GM12873 (cell line): ENCODE measurements at regions not wholly inside any gene's neighbourhood (a gene's known extent, or its start where the extent isn't known, plus 50 kb on each side); places are given as distances from the start of the nearest gene placed in this dataset.

ENCODE experiments used
- CTCF ChIP-seq: IDR thresholded peaks from 2 replicates; pipeline ENCODE4 v1.5.1; 2012; ENCODE audit warnings: low read depth, mild to moderate bottlenecking, moderate library complexity, low read length, control low read depth; ENCODE audit not compliant: insufficient read depth; ENCODE audit errors: missing control alignments

- no peak for TF ChIP-seq CTCF
Measured at GRCh38 chr20:63095718-63096654, 89.2 kb upstream of the BHLHE23 start.

- TF ChIP-seq CTCF, result no peak
Measured at GRCh38 chr20:63094767-63095499, 88.2 kb upstream of the BHLHE23 start.

- no peak for TF ChIP-seq CTCF
Measured at GRCh38 chr20:63093966-63094766, 87.4 kb upstream of the BHLHE23 start.

- TF ChIP-seq CTCF, result no peak
Measured at GRCh38 chr20:63092660-63093215, 86.0 kb upstream of the BHLHE23 start.

- TF ChIP-seq CTCF, result no peak
Measured at GRCh38 chr20:63091901-63092659, 85.3 kb upstream of the BHLHE23 start.

- no peak for TF ChIP-seq CTCF
Measured at GRCh38 chr20:63090682-63091571, 84.2 kb upstream of the BHLHE23 start.
